Mesenchymal stem cell (in vitro differentiated cells and primary cell): ENCODE measurements at regions not wholly inside any gene's neighbourhood (a gene's known extent, or its start where the extent isn't known, plus 50 kb on each side); places are given as distances from the start of the nearest gene placed in this dataset.
"Not testable (repeated sequence)": the region's sequence is repeated elsewhere in the genome, so short reads cannot be mapped to it uniquely, and the experiment has no call there.

Experiments
- DNase-seq: peaks from one replicate; pipeline ENCODE4 v3.0.0-alpha.2; 2013
- H2AFZ ChIP-seq: one replicate; pipeline ENCODE4 v1.6.1; 2013; ENCODE audit warnings: low read depth, mild to moderate bottlenecking, control low read depth, inconsistent platforms, low read length, moderate library complexity
- H2AK5ac ChIP-seq: 2 replicates; pipeline ENCODE4 v1.6.1; 2013; ENCODE audit warnings: low read length, moderate library complexity, mild to moderate bottlenecking, inconsistent platforms; ENCODE audit not compliant: severe bottlenecking
- H2BK120ac ChIP-seq: one replicate; pipeline ENCODE4 v1.6.1; 2013; ENCODE audit warnings: low read depth, mild to moderate bottlenecking, inconsistent platforms, low read length, moderate library complexity
- H2BK12ac ChIP-seq, 2 experiments: one replicate each; pipeline ENCODE4 v1.6.1; 2013; ENCODE audit warnings: inconsistent platforms in 2 of 2, low read length in 2 of 2, mild to moderate bottlenecking in 2 of 2, moderate library complexity in 2 of 2, control low read depth in 1 of 2
- H2BK15ac ChIP-seq: one replicate; pipeline ENCODE4 v1.6.1; 2013; ENCODE audit warnings: mild to moderate bottlenecking, low read depth, inconsistent platforms; ENCODE audit not compliant: poor library complexity, severe bottlenecking
- H2BK5ac ChIP-seq: 2 replicates; pipeline ENCODE4 v1.6.1; 2013; ENCODE audit warnings: low read depth, mild to moderate bottlenecking, low read length, control low read depth, inconsistent platforms; ENCODE audit not compliant: poor library complexity, severe bottlenecking
- H3K14ac ChIP-seq, 2 experiments: one replicate each; pipeline ENCODE4 v1.6.1; 2013; ENCODE audit warnings: inconsistent platforms in 2 of 2, low read length in 2 of 2, control low read depth in 1 of 2, mild to moderate bottlenecking in 1 of 2, moderate library complexity in 1 of 2
- H3K18ac ChIP-seq, 2 experiments: one replicate each; pipeline ENCODE4 v1.6.1; 2013; ENCODE audit warnings: inconsistent platforms in 2 of 2, low read length in 2 of 2, control low read depth in 1 of 2, low read depth in 1 of 2, mild to moderate bottlenecking in 1 of 2
- H3K23ac ChIP-seq, 2 experiments: one replicate each; pipeline ENCODE4 v1.6.1; 2013; ENCODE audit warnings: inconsistent platforms in 2 of 2, low read length in 2 of 2, mild to moderate bottlenecking in 2 of 2, moderate library complexity in 2 of 2, control low read depth in 1 of 2
- H3K27ac ChIP-seq: 2 replicates; pipeline ENCODE4 v1.5.1; 2013; ENCODE audit warnings: mild to moderate bottlenecking, moderate library complexity, low read length, control low read depth, inconsistent platforms; ENCODE audit not compliant: poor library complexity, severe bottlenecking
- H3K27me3 ChIP-seq, 2 experiments: 2 replicates each; pipeline versions ENCODE4 v1.6.1 to v1.7.0; 2013; ENCODE audit warnings: low read length in 2 of 2, mild to moderate bottlenecking in 2 of 2, moderate library complexity in 2 of 2, control low read depth in 1 of 2, inconsistent platforms in 1 of 2; ENCODE audit not compliant: control insufficient read depth in 1 of 2, insufficient read depth in 1 of 2
- H3K36me3 ChIP-seq, 2 experiments: 2 replicates each; pipeline versions ENCODE4 v1.6.1 to v1.7.0; 2013; ENCODE audit warnings: low read length in 2 of 2, control low read depth in 1 of 2, inconsistent platforms in 1 of 2, low read depth in 1 of 2, mild to moderate bottlenecking in 1 of 2; ENCODE audit not compliant: insufficient read depth in 2 of 2, control insufficient read depth in 1 of 2
- H3K4ac ChIP-seq, 2 experiments: one replicate each; pipeline ENCODE4 v1.6.1; 2013; ENCODE audit warnings: inconsistent platforms in 2 of 2, low read length in 2 of 2, mild to moderate bottlenecking in 2 of 2, moderate library complexity in 2 of 2, control low read depth in 1 of 2, low read depth in 1 of 2
- H3K4me1 ChIP-seq: 2 replicates; pipeline ENCODE4 v1.6.1; 2013; ENCODE audit warnings: low read depth, low read length, control low read depth; ENCODE audit not compliant: control insufficient read depth, insufficient read depth
- H3K4me2 ChIP-seq: 2 replicates; pipeline ENCODE4 v1.6.1; 2013; ENCODE audit warnings: low read length, mild to moderate bottlenecking, inconsistent platforms; ENCODE audit not compliant: poor library complexity, severe bottlenecking
- H3K4me3 ChIP-seq, 2 experiments: 2 replicates each; pipeline versions ENCODE4 v1.5.1 to v1.7.0; 2013; ENCODE audit warnings: low read length in 2 of 2, mild to moderate bottlenecking in 2 of 2, control low read depth in 1 of 2, low read depth in 1 of 2; ENCODE audit not compliant: insufficient read depth in 1 of 2
- H3K79me1 ChIP-seq: replicated peaks from 2 replicates; pipeline ENCODE4 v1.6.1; 2013; ENCODE audit warnings: mild to moderate bottlenecking, control low read depth, low read length, inconsistent platforms; ENCODE audit not compliant: poor library complexity, severe bottlenecking
- H3K9ac ChIP-seq: 2 replicates; pipeline ENCODE4 v1.7.0; 2013; ENCODE audit warnings: mild to moderate bottlenecking, low read length, moderate library complexity
- H3K9me3 ChIP-seq: 2 replicates; pipeline ENCODE4 v1.7.0; 2013; ENCODE audit warnings: mild to moderate bottlenecking, low read length; ENCODE audit not compliant: control insufficient read depth
- H4K8ac ChIP-seq: one replicate; pipeline ENCODE4 v1.6.1; 2013; ENCODE audit warnings: inconsistent platforms, mild to moderate bottlenecking, low read length, moderate library complexity
- H4K91ac ChIP-seq: one replicate; pipeline ENCODE4 v1.6.1; 2013; ENCODE audit warnings: mild to moderate bottlenecking, low read length, inconsistent platforms
- WGBS: methylation state at CpG from one replicate; pipeline ENCODE4 v1.1.7; 2013; ENCODE audit warnings: mixed read lengths; 5-methylcytosine and 5-hydroxymethylcytosine counted together

GRCh38 chr9:22650946-22651345 is 204.3 kb downstream of the DMRTA1 start:
- Histone ChIP-seq H3K27me3 (no peaks in the 10 kb centered on the region), H4K8ac (no peak overlapping the region), H2BK5ac (no peak overlapping the region), H2BK120ac (no peak overlapping the region), H3K4me3 (no peak overlapping the region), H4K91ac (no peak overlapping the region), H3K9me3 (no peaks in the 10 kb centered on the region), H2BK15ac (no peak overlapping the region), H3K4me2 (no peak overlapping the region), H3K36me3 (peaks cover 0 to 3% of the 10 kb centered on the region in 2 experiments), H2BK12ac (no peak overlapping the region), H3K27ac (no peak overlapping the region), H2AK5ac (no peak overlapping the region), H3K18ac (no peak overlapping the region), H3K4me1 (no peaks in the 10 kb centered on the region), H2AFZ (no peak overlapping the region), H3K4ac (no peak overlapping the region), H3K23ac (no peak overlapping the region), H3K9ac (peak overlapping the region; percentile 86), H3K14ac (no peak overlapping the region), H3K79me1 (no peaks in the 10 kb centered on the region)
- DNase-seq = no peak

- no peaks in the 10 kb centered on the region for H3K79me1 ChIP-seq
- H2BK12ac ChIP-seq = no peak overlapping the region
- H2AK5ac ChIP-seq = no peak overlapping the region
- no peak overlapping the region for H3K4me3 ChIP-seq
- no peak overlapping the region for H3K23ac ChIP-seq
- H3K4ac ChIP-seq = no peak overlapping the region
- H2BK15ac ChIP-seq = no peak overlapping the region
- no peaks in the 10 kb centered on the region for H3K4me1 ChIP-seq
- H3K18ac ChIP-seq = no peak overlapping the region
- H3K27me3 ChIP-seq = no peaks in the 10 kb centered on the region
- no peak overlapping the region for H3K4me2 ChIP-seq
- no peaks in the 10 kb centered on the region for H3K9me3 ChIP-seq
- no peak for DNase-seq
- H2BK5ac ChIP-seq = no peak overlapping the region
- no peak overlapping the region for H4K8ac ChIP-seq
- no peak overlapping the region for H4K91ac ChIP-seq
- peaks cover 0 to 3% of the 10 kb centered on the region in 2 experiments for H3K36me3 ChIP-seq
- H2AFZ ChIP-seq = no peak overlapping the region
- no peak overlapping the region for H3K9ac ChIP-seq
- no peak overlapping the region for H2BK120ac ChIP-seq
- H3K14ac ChIP-seq = no peak overlapping the region
- no peak overlapping the region for H3K27ac ChIP-seq
Observed at GRCh38 chr9:22654833-22655232, 208.2 kb downstream of the DMRTA1 start.

- H2BK5ac ChIP-seq = no peak overlapping the region
- no peaks in the 10 kb centered on the region for H3K4me1 ChIP-seq
- H3K4ac ChIP-seq = no peak overlapping the region
- H3K79me1 ChIP-seq = no peaks in the 10 kb centered on the region
- H2BK15ac ChIP-seq = no peak overlapping the region
- no peak overlapping the region for H3K4me2 ChIP-seq
- H3K14ac ChIP-seq = no peak overlapping the region
- peak overlapping the region; percentile 69 for H3K9ac ChIP-seq
- H3K18ac ChIP-seq = no peak overlapping the region
- no peaks in the 10 kb centered on the region for H3K27me3 ChIP-seq
- no peak overlapping the region for H3K27ac ChIP-seq
- no peak overlapping the region for H2BK120ac ChIP-seq
- no peak overlapping the region for H2AFZ ChIP-seq
- H3K23ac ChIP-seq = no peak overlapping the region
- no peak for DNase-seq
- H2BK12ac ChIP-seq = no peak overlapping the region
- WGBS = no CpG with 5 or more reads among the region's 1 CpG
- no peak overlapping the region for H2AK5ac ChIP-seq
- H3K36me3 ChIP-seq = peaks cover 0 to 3% of the 10 kb centered on the region in 2 experiments
- peak overlapping the region in 1 of 2 experiments; percentile 29 for H3K4me3 ChIP-seq
- no peak overlapping the region for H4K8ac ChIP-seq
- no peaks in the 10 kb centered on the region for H3K9me3 ChIP-seq
- no peak overlapping the region for H4K91ac ChIP-seq
Observed at GRCh38 chr9:22657713-22658112, 211.1 kb downstream of the DMRTA1 start.

- not testable (repeated sequence) for DNase-seq, H3K23ac ChIP-seq, H3K9ac ChIP-seq, H3K4me2 ChIP-seq, H3K79me1 ChIP-seq, H2AFZ ChIP-seq, H3K9me3 ChIP-seq, H2BK15ac ChIP-seq, H4K91ac ChIP-seq, H3K14ac ChIP-seq, H3K36me3 ChIP-seq, H3K4me1 ChIP-seq, H4K8ac ChIP-seq, H3K27me3 ChIP-seq, H3K4me3 ChIP-seq, H3K27ac ChIP-seq, H3K18ac ChIP-seq, H2BK12ac ChIP-seq, H2BK120ac ChIP-seq, H2BK5ac ChIP-seq, H2AK5ac ChIP-seq, H3K4ac ChIP-seq
- 76% methylated on average over 2 of the region's 2 CpGs for WGBS
Observed at GRCh38 chr9:22658484-22658883, 211.9 kb downstream of the DMRTA1 start.
